Muscle of back (tissue), 3 donors: ENCODE measurements at regions not wholly inside any gene's neighbourhood (a gene's known extent, or its start where the extent isn't known, plus 50 kb on each side); places are given as distances from the start of the nearest gene placed in this dataset.
"Not testable (repeated sequence)": the region's sequence is repeated elsewhere in the genome, so short reads cannot be mapped to it uniquely, and the experiment has no call there.

Source experiments
- DNase-seq, 3 donors: peaks; one replicate each; pipeline versions ENCODE4 v3.0.0 to v3.0.0-alpha.2; 2013

GRCh38 chr3:106850437-106850836, 526.8 kb upstream of the CCDC54 start:
- DNase-seq = peak in 1 of 3 donors; percentile 20

DNA sequence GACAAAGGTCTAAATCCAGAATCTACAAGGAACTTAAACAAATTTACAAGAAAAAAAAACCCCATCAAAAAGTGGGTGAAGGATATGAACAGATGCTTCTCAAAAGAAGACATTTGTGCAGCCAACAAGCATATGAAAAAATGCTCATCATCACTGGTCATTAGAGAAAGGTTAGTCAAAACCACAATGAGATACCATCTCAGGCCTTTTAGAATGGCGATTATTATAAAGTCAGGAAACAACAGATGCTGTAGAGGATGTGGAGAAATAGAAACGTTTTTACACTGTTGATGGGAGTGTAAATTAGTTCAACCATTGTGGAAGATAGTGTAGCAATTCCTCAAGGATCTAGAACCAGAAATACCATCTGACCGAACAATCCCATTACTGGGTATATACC, 518.9 kb upstream of the CCDC54 start:
- DNase-seq = not testable (repeated sequence)

DNA sequence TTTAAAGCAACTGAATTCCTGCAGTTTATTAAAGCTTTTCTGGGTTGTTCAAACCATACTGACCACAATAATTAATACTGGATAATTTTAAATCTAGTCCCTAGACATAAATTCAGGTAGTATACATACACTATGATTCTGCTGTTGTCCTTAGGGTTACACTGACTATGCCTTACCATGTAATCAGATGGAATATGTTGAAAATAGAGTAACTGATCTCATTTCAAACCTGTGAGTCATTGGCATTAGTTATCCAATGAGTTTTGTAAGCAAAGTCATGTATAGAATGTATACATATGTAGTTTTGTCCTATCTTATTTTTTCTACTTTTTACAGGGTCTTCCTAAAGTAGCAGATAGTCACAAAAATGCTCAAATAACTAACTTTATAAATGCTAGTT, 517.1 kb upstream of the CCDC54 start:
- peak in 1 of 3 donors; percentile 25 for DNase-seq

GRCh38 chr3:106862067-106862466, 515.2 kb upstream of the CCDC54 start:
- DNase-seq = peak; percentile 29 to 63 (median 45)

DNA sequence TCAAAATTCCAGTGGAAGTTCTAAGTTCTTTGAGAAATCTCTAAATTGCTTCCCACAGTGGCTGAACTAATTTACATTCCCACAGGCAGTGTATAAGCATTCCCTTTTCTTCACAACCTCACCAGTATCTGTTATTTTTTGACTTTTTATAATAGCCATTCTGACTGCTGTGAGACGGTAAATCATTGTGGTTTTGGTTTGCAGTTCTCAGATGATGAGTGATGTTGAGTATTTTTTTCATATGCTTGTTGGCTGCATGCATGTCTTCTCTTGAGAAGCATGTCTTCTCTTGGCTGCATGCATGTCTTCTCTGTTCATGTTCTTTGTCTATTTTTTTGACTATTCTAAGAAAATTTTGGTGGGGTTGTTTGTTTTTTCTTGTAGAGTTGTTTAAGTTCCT, 499.6 kb upstream of the CCDC54 start:
- DNase-seq = no peak

DNA sequence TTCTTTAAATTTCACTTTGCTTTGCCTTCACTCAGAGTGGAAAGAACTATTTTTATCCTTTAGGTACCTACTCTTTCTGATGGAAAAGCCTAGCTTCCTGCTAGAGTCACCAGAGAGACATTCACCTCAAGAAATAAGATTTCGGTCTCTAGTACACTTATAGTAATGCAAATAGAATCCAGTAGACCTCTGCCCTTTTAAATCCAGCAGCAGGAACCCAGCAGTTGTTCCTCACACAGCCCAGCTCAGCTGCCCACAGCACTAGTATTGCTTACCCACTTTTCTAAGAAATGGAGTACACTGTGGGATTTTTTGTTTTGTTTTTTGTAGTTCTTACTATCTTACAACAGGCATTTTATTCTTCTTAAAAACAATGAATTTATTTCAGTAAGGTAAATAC, 497.0 kb upstream of the CCDC54 start:
- no peak for DNase-seq

GRCh38 chr3:106881186-106881585, 496.1 kb upstream of the CCDC54 start:
- DNase-seq = no peak

GRCh38 chr3:106882297-106882696, 494.9 kb upstream of the CCDC54 start:
- no peak for DNase-seq

- DNase-seq = no peak
These were observed 471.2 kb upstream of the CCDC54 start for GRCh38 chr3:106906074-106906473.

- no peak for DNase-seq
These were observed 468.9 kb upstream of the CCDC54 start for GRCh38 chr3:106908181-106908938.

DNA sequence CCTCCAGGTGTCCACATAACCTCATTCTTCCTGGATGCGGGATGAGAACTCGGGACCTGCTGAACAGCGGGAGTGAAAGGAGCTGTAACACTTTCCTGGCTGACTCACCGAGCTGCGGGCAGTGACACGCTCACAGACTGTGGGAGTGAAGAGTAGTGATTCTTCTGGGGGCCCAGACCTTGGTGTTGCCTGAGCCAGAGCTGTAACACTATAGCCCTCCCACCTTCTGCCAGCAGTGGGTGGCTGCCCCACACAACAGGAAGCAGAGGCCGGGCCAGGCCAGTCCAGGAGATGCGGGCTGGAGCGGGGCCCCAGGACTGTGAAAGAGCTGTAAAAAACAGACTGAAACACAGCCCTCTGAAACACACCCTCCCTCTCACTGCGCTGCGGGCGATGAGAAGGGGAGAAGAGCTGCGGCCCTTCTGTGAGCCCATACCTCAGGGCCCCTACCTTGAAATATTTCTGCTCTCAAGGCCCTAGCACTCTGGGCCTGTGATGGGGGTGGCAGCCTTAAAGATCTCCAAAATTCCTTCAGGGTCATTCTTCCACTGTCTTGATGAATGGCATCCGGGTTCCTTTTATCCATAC, 464.0 kb upstream of the CCDC54 start:
- peak in 1 of 3 donors; percentile 14 for DNase-seq

- no peak for DNase-seq
These were observed 463.3 kb upstream of the CCDC54 start for GRCh38 chr3:106913966-106914365.

DNA sequence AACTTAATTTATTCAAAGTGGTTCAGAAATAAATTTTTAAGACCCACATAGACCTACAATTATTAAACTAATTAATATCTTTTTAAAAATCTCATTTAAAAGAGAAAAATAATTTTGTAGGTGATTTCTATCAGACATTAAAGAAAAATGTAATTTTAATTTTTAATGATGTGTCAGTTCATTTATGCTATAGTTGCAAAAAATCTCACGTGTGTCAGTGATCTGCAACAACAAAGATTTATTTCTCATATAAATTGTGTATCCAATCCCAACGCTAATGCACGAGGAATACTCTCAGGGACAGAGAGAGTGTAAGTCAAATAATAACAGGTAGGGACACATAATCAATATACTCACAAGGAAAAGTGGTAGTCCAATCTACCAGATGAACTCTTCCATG, 456.6 kb upstream of the CCDC54 start:
- no peak for DNase-seq

DNA sequence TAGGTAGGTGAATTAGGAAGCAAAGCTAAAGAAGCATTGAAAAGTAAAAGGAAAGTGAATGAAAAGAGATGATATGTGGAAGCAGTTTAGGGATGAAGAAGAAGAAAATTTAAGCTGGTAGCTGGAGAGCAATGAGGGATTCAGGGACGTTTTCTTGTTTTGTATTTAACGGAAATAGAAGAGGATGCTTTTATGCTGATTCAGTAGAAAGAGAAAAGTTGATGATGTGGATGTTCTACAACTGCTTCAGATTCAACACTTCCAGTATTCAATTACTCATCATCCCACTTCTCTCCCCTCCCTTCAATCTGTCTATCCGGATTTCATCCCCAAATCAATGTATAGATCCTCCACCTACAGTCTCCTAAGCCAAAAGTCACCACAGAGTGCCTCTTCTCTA, 448.2 kb upstream of the CCDC54 start:
- no peak for DNase-seq

- no peak for DNase-seq
These were observed 447.2 kb upstream of the CCDC54 start for GRCh38 chr3:106930086-106930485.

DNA sequence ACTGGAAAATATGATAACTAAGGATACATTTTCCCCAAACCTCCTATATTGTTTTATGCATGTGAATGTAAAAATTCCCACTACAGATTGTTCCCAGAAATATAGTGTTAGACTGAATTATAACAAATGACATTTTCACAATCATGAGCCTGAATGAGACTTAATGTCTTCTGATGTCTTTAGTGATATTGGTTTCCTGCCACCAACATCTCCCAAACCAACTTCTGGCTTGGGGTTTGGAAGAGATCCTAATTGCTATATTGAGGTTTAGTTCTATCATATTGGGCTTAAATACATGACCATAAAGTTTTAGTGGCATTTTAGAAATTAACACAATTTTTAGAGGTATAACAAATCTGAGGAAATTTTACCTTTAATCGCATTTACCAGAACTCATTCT, 445.3 kb upstream of the CCDC54 start:
- no peak for DNase-seq

DNA sequence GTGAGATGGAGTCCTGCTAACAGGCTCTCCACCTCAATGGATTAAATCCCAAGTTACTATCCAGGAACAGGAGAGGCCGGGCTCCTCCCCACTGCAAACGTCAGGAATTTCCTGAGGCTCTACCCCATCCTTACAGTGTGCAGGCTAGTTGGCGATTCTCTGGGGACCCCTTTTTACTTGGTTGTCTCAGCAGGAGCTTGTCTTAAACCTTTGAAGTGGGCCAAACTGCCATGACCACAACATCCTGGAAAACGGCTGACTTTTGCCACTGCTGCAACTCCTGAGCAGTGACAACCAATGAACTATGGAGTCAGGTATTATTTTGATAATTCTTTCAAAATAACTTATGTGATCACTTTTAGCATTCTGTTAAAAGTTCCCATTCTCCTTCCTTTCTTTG, 440.9 kb upstream of the CCDC54 start:
- DNase-seq = no peak

DNA sequence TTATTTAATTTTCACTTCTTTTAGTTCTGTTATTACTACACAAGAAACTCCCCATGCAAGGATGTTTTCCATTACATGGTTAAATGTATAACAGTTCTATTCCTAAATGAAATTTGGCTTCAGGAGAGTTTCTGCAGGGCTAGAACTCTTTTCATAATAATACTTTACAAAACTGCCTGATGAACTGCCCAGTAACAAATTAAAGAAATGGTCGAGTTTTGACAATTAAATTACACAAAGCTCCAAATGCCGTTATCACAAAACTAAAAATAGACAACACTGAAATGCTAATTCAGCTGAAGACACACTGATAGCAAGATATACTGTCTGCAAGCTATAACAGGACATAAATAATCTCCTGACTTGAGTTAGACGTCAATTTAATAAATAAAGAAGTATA, 435.2 kb upstream of the CCDC54 start:
- no peak for DNase-seq

GRCh38 chr3:106943071-106943470, 434.2 kb upstream of the CCDC54 start:
- no peak for DNase-seq

DNA sequence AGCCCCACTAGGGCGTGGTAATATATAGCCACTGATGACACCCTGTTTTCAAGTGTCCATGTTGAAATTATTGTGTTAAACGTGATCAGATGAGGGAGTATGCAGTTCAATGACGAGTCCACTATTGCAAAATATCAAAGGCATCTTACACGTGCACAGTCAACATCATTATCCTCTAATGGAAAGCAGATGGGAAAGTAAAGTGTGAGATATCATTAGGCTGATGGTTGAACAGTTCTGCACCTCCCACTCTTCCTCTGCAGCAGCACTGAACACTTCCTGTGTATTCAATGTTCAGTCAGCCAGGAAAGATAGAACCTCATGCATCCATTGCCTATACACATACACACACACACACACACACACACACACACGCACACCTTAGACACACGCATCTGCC, 431.8 kb upstream of the CCDC54 start:
- peak in 1 of 3 donors; percentile 47 for DNase-seq

- no peak for DNase-seq
These were observed 430.4 kb upstream of the CCDC54 start for GRCh38 chr3:106946866-106947265.

DNA sequence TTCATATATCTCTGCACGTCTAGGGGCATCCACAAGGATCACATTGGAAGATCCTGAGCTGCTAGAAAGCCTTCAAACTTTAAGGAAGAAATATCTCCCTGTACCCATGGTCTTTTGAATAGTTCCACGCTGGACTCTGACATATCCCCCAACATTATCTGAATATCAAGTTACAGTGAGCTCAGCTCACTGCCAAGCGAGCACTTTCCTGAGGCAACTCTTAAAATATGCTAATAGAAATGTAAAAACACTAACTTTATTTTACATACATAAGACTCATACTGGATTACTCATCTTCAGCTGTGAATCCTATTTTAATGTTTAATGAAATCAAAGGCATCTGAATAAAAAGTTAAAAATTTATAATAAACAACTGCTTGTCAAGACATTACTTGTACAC, 420.2 kb upstream of the CCDC54 start:
- peak in 1 of 3 donors; percentile 13 for DNase-seq

DNA sequence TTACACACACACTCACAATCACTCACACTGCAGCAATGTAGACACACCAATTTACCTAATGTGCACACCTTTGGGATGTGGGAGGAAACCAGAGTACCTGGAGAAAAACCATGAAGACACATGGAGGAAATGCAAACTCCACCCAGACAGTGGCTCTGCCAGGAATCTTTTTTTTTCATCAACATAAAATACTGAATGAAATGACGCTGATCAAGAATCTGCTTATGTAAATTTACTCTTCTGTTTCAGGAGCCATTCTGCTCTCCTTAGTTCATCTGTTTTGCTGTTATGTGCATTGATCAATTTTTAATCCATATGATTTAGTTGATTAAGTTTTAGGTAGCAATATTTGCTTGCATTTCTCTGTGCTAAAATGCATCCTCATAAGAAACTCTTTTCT, 414.2 kb upstream of the CCDC54 start:
- no peak for DNase-seq

- no peak for DNase-seq
These were observed 413.8 kb upstream of the CCDC54 start for GRCh38 chr3:106963442-106963841.
